GM21447 (cell line): ENCODE measurements at regions not wholly inside any gene's neighbourhood (a gene's known extent, or its start where the extent isn't known, plus 50 kb on each side); places are given as distances from the start of the nearest gene placed in this dataset.

ENCODE experiments used
- ATAC-seq: cut with Tn5 transposase; IDR thresholded peaks from one replicate; pipeline ENCODE4 v1.9.1; 2021; ENCODE audit not compliant: unreplicated experiment

GRCh38 chr15:96576596-96576995, 246.1 kb downstream of the NR2F2 start:
- no peak for ATAC-seq

- ATAC-seq: no peak
These were observed 247.9 kb downstream of the NR2F2 start for GRCh38 chr15:96578393-96578792.

- ATAC-seq: no peak
These were observed 250.9 kb downstream of the NR2F2 start for GRCh38 chr15:96581371-96581770.

- no peak for ATAC-seq
These were observed 252.0 kb downstream of the NR2F2 start for GRCh38 chr15:96582473-96582872.

GRCh38 chr15:96583671-96584070, 253.2 kb downstream of the NR2F2 start:
- no peak for ATAC-seq

- ATAC-seq: no peak
These were observed 255.2 kb downstream of the NR2F2 start for GRCh38 chr15:96585484-96586386.

GRCh38 chr15:96586901-96587300, 256.4 kb downstream of the NR2F2 start:
- no peak for ATAC-seq

- no peak for ATAC-seq
These were observed 259.4 kb downstream of the NR2F2 start for GRCh38 chr15:96589864-96590263.

- ATAC-seq: no peak
These were observed 263.2 kb downstream of the NR2F2 start for GRCh38 chr15:96593735-96594134.

GRCh38 chr15:96595951-96596350, 265.5 kb downstream of the NR2F2 start:
- no peak for ATAC-seq

- ATAC-seq: no peak
These were observed 268.0 kb downstream of the NR2F2 start for GRCh38 chr15:96598514-96598913.

- no peak for ATAC-seq
These were observed 268.8 kb downstream of the NR2F2 start for GRCh38 chr15:96599268-96599667.

GRCh38 chr15:96600350-96600749, 269.9 kb downstream of the NR2F2 start:
- no peak for ATAC-seq

GRCh38 chr15:96606617-96607016, 276.1 kb downstream of the NR2F2 start:
- no peak for ATAC-seq

- ATAC-seq: no peak
These were observed 280.3 kb downstream of the NR2F2 start for GRCh38 chr15:96610757-96611156.

- no peak for ATAC-seq
These were observed 282.4 kb downstream of the NR2F2 start for GRCh38 chr15:96612917-96613316.

- ATAC-seq: no peak
These were observed 288.7 kb downstream of the NR2F2 start for GRCh38 chr15:96619174-96619573.

GRCh38 chr15:96622714-96623113, 292.2 kb downstream of the NR2F2 start:
- ATAC-seq: no peak

- ATAC-seq: no peak
These were observed 294.8 kb downstream of the NR2F2 start for GRCh38 chr15:96625256-96625655.

- ATAC-seq: no peak
These were observed 296.6 kb downstream of the NR2F2 start for GRCh38 chr15:96627031-96627568.

- ATAC-seq: no peak
These were observed 299.0 kb downstream of the NR2F2 start for GRCh38 chr15:96629511-96629910.

- no peak for ATAC-seq
These were observed 308.3 kb downstream of the NR2F2 start for GRCh38 chr15:96638793-96639192.

GRCh38 chr15:96645796-96646195, 315.3 kb downstream of the NR2F2 start:
- ATAC-seq: no peak
